ENCODE measurements at regions not wholly inside any gene's neighbourhood (a gene's known extent, or its start where the extent isn't known, plus 50 kb on each side); places are given as distances from the start of the nearest gene placed in this dataset.

DNA sequence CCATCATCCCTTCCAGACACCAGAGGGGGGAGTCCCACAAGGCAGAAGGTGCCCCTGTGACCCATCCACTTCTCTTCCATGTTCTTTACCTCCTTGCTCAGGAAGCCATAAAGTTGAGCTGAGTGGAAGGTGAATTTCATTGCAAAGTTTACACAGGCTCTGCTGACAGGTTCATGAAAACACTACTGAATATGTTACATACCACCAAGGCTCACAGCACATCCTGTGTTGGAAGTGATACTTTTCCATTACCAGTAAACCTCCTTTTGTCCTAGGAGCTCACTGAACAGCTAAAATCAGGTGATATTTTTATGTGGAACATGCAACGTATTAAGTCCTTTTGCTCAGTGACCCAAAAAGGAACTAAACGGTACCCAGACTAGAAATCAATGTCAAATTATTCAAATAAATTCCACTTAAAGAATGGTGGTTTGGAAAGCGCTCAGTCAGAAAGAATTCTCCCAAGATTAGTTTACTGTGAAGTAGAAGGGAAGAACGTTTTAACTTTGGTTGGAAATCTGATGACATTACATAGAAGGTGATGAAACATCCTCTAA is 196.2 kb upstream of the NUDT4 start:
- TF ChIP-seq, protein P1, sequence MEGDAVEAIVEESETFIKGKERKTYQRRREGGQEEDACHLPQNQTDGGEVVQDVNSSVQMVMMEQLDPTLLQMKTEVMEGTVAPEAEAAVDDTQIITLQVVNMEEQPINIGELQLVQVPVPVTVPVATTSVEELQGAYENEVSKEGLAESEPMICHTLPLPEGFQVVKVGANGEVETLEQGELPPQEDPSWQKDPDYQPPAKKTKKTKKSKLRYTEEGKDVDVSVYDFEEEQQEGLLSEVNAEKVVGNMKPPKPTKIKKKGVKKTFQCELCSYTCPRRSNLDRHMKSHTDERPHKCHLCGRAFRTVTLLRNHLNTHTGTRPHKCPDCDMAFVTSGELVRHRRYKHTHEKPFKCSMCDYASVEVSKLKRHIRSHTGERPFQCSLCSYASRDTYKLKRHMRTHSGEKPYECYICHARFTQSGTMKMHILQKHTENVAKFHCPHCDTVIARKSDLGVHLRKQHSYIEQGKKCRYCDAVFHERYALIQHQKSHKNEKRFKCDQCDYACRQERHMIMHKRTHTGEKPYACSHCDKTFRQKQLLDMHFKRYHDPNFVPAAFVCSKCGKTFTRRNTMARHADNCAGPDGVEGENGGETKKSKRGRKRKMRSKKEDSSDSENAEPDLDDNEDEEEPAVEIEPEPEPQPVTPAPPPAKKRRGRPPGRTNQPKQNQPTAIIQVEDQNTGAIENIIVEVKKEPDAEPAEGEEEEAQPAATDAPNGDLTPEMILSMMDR (IDR thresholded peaks at IDR 0.05; ENCODE audit: poor library complexity, severe bottlenecking) = no peak
- no peak for TF ChIP-seq POLR2AphosphoS5 (IDR thresholded peaks at IDR 0.05)
- TF ChIP-seq, protein P2, sequence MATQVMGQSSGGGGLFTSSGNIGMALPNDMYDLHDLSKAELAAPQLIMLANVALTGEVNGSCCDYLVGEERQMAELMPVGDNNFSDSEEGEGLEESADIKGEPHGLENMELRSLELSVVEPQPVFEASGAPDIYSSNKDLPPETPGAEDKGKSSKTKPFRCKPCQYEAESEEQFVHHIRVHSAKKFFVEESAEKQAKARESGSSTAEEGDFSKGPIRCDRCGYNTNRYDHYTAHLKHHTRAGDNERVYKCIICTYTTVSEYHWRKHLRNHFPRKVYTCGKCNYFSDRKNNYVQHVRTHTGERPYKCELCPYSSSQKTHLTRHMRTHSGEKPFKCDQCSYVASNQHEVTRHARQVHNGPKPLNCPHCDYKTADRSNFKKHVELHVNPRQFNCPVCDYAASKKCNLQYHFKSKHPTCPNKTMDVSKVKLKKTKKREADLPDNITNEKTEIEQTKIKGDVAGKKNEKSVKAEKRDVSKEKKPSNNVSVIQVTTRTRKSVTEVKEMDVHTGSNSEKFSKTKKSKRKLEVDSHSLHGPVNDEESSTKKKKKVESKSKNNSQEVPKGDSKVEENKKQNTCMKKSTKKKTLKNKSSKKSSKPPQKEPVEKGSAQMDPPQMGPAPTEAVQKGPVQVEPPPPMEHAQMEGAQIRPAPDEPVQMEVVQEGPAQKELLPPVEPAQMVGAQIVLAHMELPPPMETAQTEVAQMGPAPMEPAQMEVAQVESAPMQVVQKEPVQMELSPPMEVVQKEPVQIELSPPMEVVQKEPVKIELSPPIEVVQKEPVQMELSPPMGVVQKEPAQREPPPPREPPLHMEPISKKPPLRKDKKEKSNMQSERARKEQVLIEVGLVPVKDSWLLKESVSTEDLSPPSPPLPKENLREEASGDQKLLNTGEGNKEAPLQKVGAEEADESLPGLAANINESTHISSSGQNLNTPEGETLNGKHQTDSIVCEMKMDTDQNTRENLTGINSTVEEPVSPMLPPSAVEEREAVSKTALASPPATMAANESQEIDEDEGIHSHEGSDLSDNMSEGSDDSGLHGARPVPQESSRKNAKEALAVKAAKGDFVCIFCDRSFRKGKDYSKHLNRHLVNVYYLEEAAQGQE (IDR thresholded peaks at IDR 0.05; ENCODE audit: borderline replicate concordance) = no peak
- no peak for TF ChIP-seq EZH2 (IDR thresholded peaks at IDR 0.05; ENCODE audit: borderline replicate concordance, insufficient read depth, low read length, poor library complexity, severe bottlenecking)
- TF ChIP-seq SMC3 (conservative IDR thresholded peaks at IDR 0.05; ENCODE audit: poor library complexity) = no peak
- TF ChIP-seq MXI1 (conservative IDR thresholded peaks at IDR 0.05; ENCODE audit: poor library complexity, severe bottlenecking) = no peak
- TF ChIP-seq TAF1 (IDR thresholded peaks at IDR 0.05; ENCODE audit: low read depth) = no peak
- no peak for TF ChIP-seq EP300 (conservative IDR thresholded peaks at IDR 0.05; ENCODE audit: poor library complexity, severe bottlenecking)

Measured in neural cell (in vitro differentiated cells).